ENCODE measurements at regions not wholly inside any gene's neighbourhood (a gene's known extent, or its start where the extent isn't known, plus 50 kb on each side); places are given as distances from the start of the nearest gene placed in this dataset.

GRCh38 chrX:40854242-40854641 lies 118.9 kb upstream of the MED14 start:
- no peak for TF ChIP-seq EP300 (IDR thresholded peaks at IDR 0.05)
- no peak for TF ChIP-seq CTCF (IDR thresholded peaks at IDR 0.05)
- TF ChIP-seq POLR2A (IDR thresholded peaks at IDR 0.05), result no peak
- no peak for TF ChIP-seq POLR2AphosphoS5 (IDR thresholded peaks at IDR 0.05)

All from gastroesophageal sphincter (tissue), 3 donors.